ENCODE measurements at regions not wholly inside any gene's neighbourhood (a gene's known extent, or its start where the extent isn't known, plus 50 kb on each side); places are given as distances from the start of the nearest gene placed in this dataset.
"Not testable (repeated sequence)": the region's sequence is repeated elsewhere in the genome, so short reads cannot be mapped to it uniquely, and the experiment has no call there.

DNA sequence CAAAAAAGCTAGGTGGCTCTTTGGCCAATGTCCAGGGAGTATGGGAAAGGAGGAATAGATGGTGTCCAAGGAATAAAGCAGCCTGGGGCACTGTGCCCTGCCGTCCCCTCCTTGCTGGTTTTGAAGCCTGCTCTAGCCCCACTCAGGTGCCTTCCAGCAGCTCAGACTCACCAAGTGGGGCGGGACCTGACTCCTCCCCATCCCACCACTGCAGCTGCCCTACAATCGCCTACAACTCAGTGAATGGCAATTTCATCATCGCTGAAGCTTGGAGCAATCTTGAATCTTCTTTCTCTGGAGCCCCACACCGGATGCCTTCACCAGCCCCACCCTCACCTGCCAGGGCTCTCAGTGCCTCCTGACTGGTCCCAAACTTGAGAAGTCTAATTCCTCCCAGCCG lies 56.4 kb upstream of the NXT1 start:
- no peak overlapping the region for H3K9ac ChIP-seq (ENCODE audit: low read length)
- H3K79me2 ChIP-seq (ENCODE audit: control insufficient read depth, insufficient read depth, low read length), result no peaks in the 10 kb centered on the region
- H3K4me2 ChIP-seq (replicated peaks; ENCODE audit: low read depth, low read length, poor library complexity, severe bottlenecking), result no peak overlapping the region
- no peak overlapping the region for H3K4me3 ChIP-seq (ENCODE audit: control extremely low read depth in 1 of 5, extremely low read depth in 1 of 5, insufficient read depth in 1 of 5, low read depth in 2 of 5, low read length in 4 of 5)
- no peaks in the 10 kb centered on the region for H3K27me3 ChIP-seq (replicated peaks in 1 of 4; ENCODE audit: control extremely low read depth in 1 of 4, control insufficient read depth in 3 of 4, insufficient read depth in 4 of 4, low read length in 3 of 4)
- no peak overlapping the region for H2AFZ ChIP-seq (ENCODE audit: insufficient read depth, low read depth, low read length, poor library complexity, severe bottlenecking)
- H3K27ac Mint-ChIP-seq, result no peak overlapping the region
- H3K4me1 ChIP-seq (ENCODE audit: control insufficient read depth in 2 of 2, insufficient read depth in 2 of 2, low read length in 2 of 2), result no peaks in the 10 kb centered on the region
- H3K9me3 Mint-ChIP-seq (ENCODE audit: insufficient read depth), result no peaks in the 10 kb centered on the region
- no peak for TF ChIP-seq EZH2 (IDR thresholded peaks at IDR 0.05; ENCODE audit: borderline replicate concordance, insufficient read depth, low read depth, low read length, poor library complexity, severe bottlenecking)
- TF ChIP-seq, protein P1, sequence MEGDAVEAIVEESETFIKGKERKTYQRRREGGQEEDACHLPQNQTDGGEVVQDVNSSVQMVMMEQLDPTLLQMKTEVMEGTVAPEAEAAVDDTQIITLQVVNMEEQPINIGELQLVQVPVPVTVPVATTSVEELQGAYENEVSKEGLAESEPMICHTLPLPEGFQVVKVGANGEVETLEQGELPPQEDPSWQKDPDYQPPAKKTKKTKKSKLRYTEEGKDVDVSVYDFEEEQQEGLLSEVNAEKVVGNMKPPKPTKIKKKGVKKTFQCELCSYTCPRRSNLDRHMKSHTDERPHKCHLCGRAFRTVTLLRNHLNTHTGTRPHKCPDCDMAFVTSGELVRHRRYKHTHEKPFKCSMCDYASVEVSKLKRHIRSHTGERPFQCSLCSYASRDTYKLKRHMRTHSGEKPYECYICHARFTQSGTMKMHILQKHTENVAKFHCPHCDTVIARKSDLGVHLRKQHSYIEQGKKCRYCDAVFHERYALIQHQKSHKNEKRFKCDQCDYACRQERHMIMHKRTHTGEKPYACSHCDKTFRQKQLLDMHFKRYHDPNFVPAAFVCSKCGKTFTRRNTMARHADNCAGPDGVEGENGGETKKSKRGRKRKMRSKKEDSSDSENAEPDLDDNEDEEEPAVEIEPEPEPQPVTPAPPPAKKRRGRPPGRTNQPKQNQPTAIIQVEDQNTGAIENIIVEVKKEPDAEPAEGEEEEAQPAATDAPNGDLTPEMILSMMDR (IDR thresholded peaks at IDR 0.05), result no peak
- H3K27ac ChIP-seq (ENCODE audit: low read length in 2 of 2), result no peak overlapping the region
- intact Hi-C loops (cut with micrococcal nuclease), result no loop called here
- no peak for ATAC-seq (ENCODE audit: low read depth)
- H4K20me1 ChIP-seq (ENCODE audit: control insufficient read depth, insufficient read depth, low read length, poor library complexity, severe bottlenecking), result no peaks in the 10 kb centered on the region
- 88% methylated on average over 6 of the region's 6 CpGs for WGBS (ENCODE audit: insufficient coverage)
- H3K4me3 Mint-ChIP-seq, result no peak overlapping the region
- DNase-seq, result no peak
- ChIA-PET CTCF (no interaction called here), POLR2A (no interaction called here)
- H3K9me3 ChIP-seq (ENCODE audit: control extremely low read depth in 1 of 3, control insufficient read depth in 2 of 3, insufficient read depth in 1 of 3, low read length in 2 of 3), result no peaks in the 10 kb centered on the region
- H3K4me1 Mint-ChIP-seq, result no peaks in the 10 kb centered on the region
- H3K27me3 Mint-ChIP-seq, result peaks cover 16% of the 10 kb centered on the region
- no peaks in the 10 kb centered on the region for H3K36me3 ChIP-seq (replicated peaks in 1 of 2; ENCODE audit: control extremely low read depth in 1 of 2, control insufficient read depth in 1 of 2, extremely low read depth in 1 of 2, insufficient read depth in 2 of 2, low read length in 1 of 2)

DNA sequence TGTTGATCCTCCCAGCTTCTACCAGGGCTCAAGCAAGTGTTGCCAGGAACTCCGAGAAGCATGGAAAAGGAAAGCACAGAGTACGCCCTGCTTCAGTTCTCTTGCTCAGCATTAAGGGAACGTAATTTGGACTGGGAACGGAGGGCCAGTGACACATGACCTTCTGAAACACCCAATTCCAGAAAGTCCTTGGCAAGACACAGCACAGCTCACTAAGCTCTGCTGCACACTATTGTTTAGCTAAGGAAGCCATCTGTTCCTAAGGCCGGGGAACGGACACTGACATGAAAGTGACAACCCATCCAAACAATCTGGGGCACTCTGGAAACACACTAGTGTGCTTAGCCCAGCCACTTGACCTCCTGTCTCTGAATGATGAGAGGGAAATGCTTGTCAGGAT lies 56.9 kb upstream of the NXT1 start:
- ATAC-seq (ENCODE audit: low read depth) (no peak), DNase-seq (no peak)
- H2AFZ ChIP-seq (ENCODE audit: insufficient read depth, low read depth, low read length, poor library complexity, severe bottlenecking), result no peak overlapping the region
- POLR2A ChIA-PET, result no interaction called here
- no peaks in the 10 kb centered on the region for H3K79me2 ChIP-seq (ENCODE audit: control insufficient read depth, insufficient read depth, low read length)
- no peak overlapping the region for H3K4me2 ChIP-seq (replicated peaks; ENCODE audit: low read depth, low read length, poor library complexity, severe bottlenecking)
- 93% methylated on average over 6 of the region's 6 CpGs for WGBS (ENCODE audit: insufficient coverage)
- no peak for TF ChIP-seq EZH2 (IDR thresholded peaks at IDR 0.05; ENCODE audit: borderline replicate concordance, insufficient read depth, low read depth, low read length, poor library complexity, severe bottlenecking)
- TF ChIP-seq, protein P1 (IDR thresholded peaks at IDR 0.05), result no peak
- no peak overlapping the region for H3K27ac Mint-ChIP-seq
- no peaks in the 10 kb centered on the region for H3K9me3 ChIP-seq (ENCODE audit: control extremely low read depth in 1 of 3, control insufficient read depth in 2 of 3, insufficient read depth in 1 of 3, low read length in 2 of 3)
- intact Hi-C loops (cut with micrococcal nuclease), result no loop called here
- no peaks in the 10 kb centered on the region for H3K9me3 Mint-ChIP-seq (ENCODE audit: insufficient read depth)
- peaks cover 16% of the 10 kb centered on the region for H3K27me3 Mint-ChIP-seq
- H3K27ac ChIP-seq (ENCODE audit: low read length in 2 of 2), result no peak overlapping the region
- H3K27me3 ChIP-seq (replicated peaks in 1 of 4; ENCODE audit: control extremely low read depth in 1 of 4, control insufficient read depth in 3 of 4, insufficient read depth in 4 of 4, low read length in 3 of 4), result no peaks in the 10 kb centered on the region
- H3K4me3 ChIP-seq (ENCODE audit: control extremely low read depth in 1 of 5, extremely low read depth in 1 of 5, insufficient read depth in 1 of 5, low read depth in 2 of 5, low read length in 4 of 5), result no peak overlapping the region
- H4K20me1 ChIP-seq (ENCODE audit: control insufficient read depth, insufficient read depth, low read length, poor library complexity, severe bottlenecking), result no peaks in the 10 kb centered on the region
- CTCF ChIA-PET, result no interaction called here
- H3K4me1 Mint-ChIP-seq, result no peaks in the 10 kb centered on the region
- H3K4me3 Mint-ChIP-seq, result no peak overlapping the region
- no peaks in the 10 kb centered on the region for H3K4me1 ChIP-seq (ENCODE audit: control insufficient read depth in 2 of 2, insufficient read depth in 2 of 2, low read length in 2 of 2)
- H3K36me3 ChIP-seq (replicated peaks in 1 of 2; ENCODE audit: control extremely low read depth in 1 of 2, control insufficient read depth in 1 of 2, extremely low read depth in 1 of 2, insufficient read depth in 2 of 2, low read length in 1 of 2), result no peaks in the 10 kb centered on the region
- no peak overlapping the region for H3K9ac ChIP-seq (ENCODE audit: low read length)

DNA sequence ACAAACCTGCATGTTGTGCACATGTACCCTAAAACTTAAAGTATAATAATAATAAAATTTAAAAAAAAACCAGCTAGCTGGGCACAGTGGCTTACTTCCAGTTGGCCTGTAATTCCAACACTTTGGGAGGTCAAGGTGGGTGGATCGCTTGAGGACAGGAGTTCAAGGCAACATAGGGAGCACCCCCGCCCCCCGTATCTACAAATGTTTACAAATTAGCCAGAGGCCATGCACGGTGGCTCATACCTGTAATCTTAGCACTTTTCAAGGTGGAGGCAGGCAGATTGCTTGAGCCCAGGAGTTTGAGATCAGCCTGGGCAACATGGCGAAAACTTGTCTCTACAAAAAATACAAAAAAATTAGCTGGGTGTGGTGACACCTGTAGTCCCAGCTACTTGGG lies 58.3 kb upstream of the NXT1 start:
- H3K4me1 Mint-ChIP-seq; intact Hi-C loops (cut with micrococcal nuclease); H3K4me3 ChIP-seq (ENCODE audit: control extremely low read depth in 1 of 5, extremely low read depth in 1 of 5, insufficient read depth in 1 of 5, low read depth in 2 of 5, low read length in 4 of 5); H4K20me1 ChIP-seq (ENCODE audit: control insufficient read depth, insufficient read depth, low read length, poor library complexity, severe bottlenecking); H3K9me3 Mint-ChIP-seq (ENCODE audit: insufficient read depth); H3K79me2 ChIP-seq (ENCODE audit: control insufficient read depth, insufficient read depth, low read length); H2AFZ ChIP-seq (ENCODE audit: insufficient read depth, low read depth, low read length, poor library complexity, severe bottlenecking); H3K9me3 ChIP-seq (ENCODE audit: control extremely low read depth in 1 of 3, control insufficient read depth in 2 of 3, insufficient read depth in 1 of 3, low read length in 2 of 3); H3K4me3 Mint-ChIP-seq; CTCF ChIA-PET; H3K4me1 ChIP-seq (ENCODE audit: control insufficient read depth in 2 of 2, insufficient read depth in 2 of 2, low read length in 2 of 2); H3K36me3 ChIP-seq (replicated peaks in 1 of 2; ENCODE audit: control extremely low read depth in 1 of 2, control insufficient read depth in 1 of 2, extremely low read depth in 1 of 2, insufficient read depth in 2 of 2, low read length in 1 of 2); H3K27me3 ChIP-seq (replicated peaks in 1 of 4; ENCODE audit: control extremely low read depth in 1 of 4, control insufficient read depth in 3 of 4, insufficient read depth in 4 of 4, low read length in 3 of 4); H3K27ac Mint-ChIP-seq; H3K4me2 ChIP-seq (replicated peaks; ENCODE audit: low read depth, low read length, poor library complexity, severe bottlenecking); POLR2A ChIA-PET; ATAC-seq (ENCODE audit: low read depth); H3K27ac ChIP-seq (ENCODE audit: low read length in 2 of 2); H3K9ac ChIP-seq (ENCODE audit: low read length); DNase-seq: not testable (repeated sequence)
- 100% methylated on average over 3 of the region's 5 CpGs for WGBS (ENCODE audit: insufficient coverage)
- peaks cover 16% of the 10 kb centered on the region for H3K27me3 Mint-ChIP-seq
